H1 (cell line): ENCODE measurements at regions not wholly inside any gene's neighbourhood (a gene's known extent, or its start where the extent isn't known, plus 50 kb on each side); places are given as distances from the start of the nearest gene placed in this dataset.
A peak's percentile ranks its signal among the peaks of the same experiment; 100 is the strongest.

ENCODE experiments used
- CTCF ChIA-PET: fragments of 300-600 bp; sonication (Branson Sonifier 250); formaldehyde crosslinking; loops from one replicate; lab custom pipeline; 2021; ENCODE audit not compliant: partially characterized antibody; lab: Charles Lee
- POLR2A ChIA-PET: fragments of 300-600 bp; sonication (Branson Sonifier 250); formaldehyde crosslinking; loops from one replicate; lab custom pipeline; 2021; ENCODE audit warnings: inconsistent platforms; ENCODE audit not compliant: partially characterized antibody; lab: Charles Lee
- DNase-seq, 2 experiments: peaks; one replicate each; pipeline versions ENCODE4 v3.0.0 to v3.0.0-alpha.2; 2010 to 2022; ENCODE audit warnings: low spot score in 2 of 2, low read depth in 1 of 2, mixed read lengths in 1 of 2
- FAIRE-seq: peaks from 2 replicates; lab custom pipeline; 2011; peaks lifted over from hg19 to GRCh38; lab: Jason Lieb, UNC
- H2AFZ ChIP-seq: 2 replicates; pipeline ENCODE4 v1.8.1; 2012; ENCODE audit warnings: low read length, inconsistent platforms
- H2AK5ac ChIP-seq: 2 replicates; pipeline ENCODE4 v1.6.1; 2013; ENCODE audit warnings: low read depth, low read length
- H2BK120ac ChIP-seq: replicated peaks from 2 replicates; pipeline ENCODE3; 2013; ENCODE audit warnings: low read depth, low read length, inconsistent platforms
- H2BK12ac ChIP-seq: 2 replicates; pipeline ENCODE4 v1.6.1; 2013; ENCODE audit warnings: low read depth, low read length
- H2BK15ac ChIP-seq: 2 replicates; pipeline ENCODE4 v1.6.1; 2013; ENCODE audit warnings: low read length
- H2BK20ac ChIP-seq: 2 replicates; pipeline ENCODE4 v1.6.1; 2013; ENCODE audit warnings: low read length
- H2BK5ac ChIP-seq: 2 replicates; pipeline ENCODE4 v1.6.1; 2013; ENCODE audit warnings: low read depth, low read length
- H3K14ac ChIP-seq: 2 replicates; pipeline ENCODE4 v1.6.1; 2013; ENCODE audit warnings: inconsistent platforms; ENCODE audit not compliant: insufficient read length
- H3K18ac ChIP-seq: 2 replicates; pipeline ENCODE4 v1.6.1; 2013; ENCODE audit warnings: low read length; ENCODE audit errors: extremely low read depth
- H3K23ac ChIP-seq: 2 replicates; pipeline ENCODE4 v1.6.1; 2013; ENCODE audit warnings: inconsistent platforms; ENCODE audit not compliant: insufficient read length
- H3K23me2 ChIP-seq: 2 replicates; pipeline ENCODE4 v1.6.1; 2013; ENCODE audit warnings: low read depth, low read length
- H3K27ac ChIP-seq: 2 replicates; pipeline ENCODE4 v1.6.1; 2011; ENCODE audit warnings: low read depth, low read length, inconsistent platforms
- H3K27me3 ChIP-seq, 4 experiments: replicated peaks in 1 of 4; 1 replicate in 1 of 4; 2 replicates in 3 of 4; pipeline versions ENCODE4 v1.6.1 to v1.8.1; 2011 to 2013; ENCODE audit warnings: low read length in 3 of 4, mild to moderate bottlenecking in 3 of 4, inconsistent platforms in 2 of 4, mixed read lengths in 2 of 4, moderate library complexity in 1 of 4; ENCODE audit not compliant: control insufficient read depth in 3 of 4, insufficient read depth in 3 of 4; ENCODE audit errors: extremely low read depth in 1 of 4
- H3K36me3 ChIP-seq, 4 experiments: 2 replicates each; pipeline versions ENCODE4 v1.6.1 to v1.8.1; 2011 to 2013; ENCODE audit warnings: mild to moderate bottlenecking in 4 of 4, low read length in 3 of 4, moderate library complexity in 2 of 4, control low read depth in 1 of 4, inconsistent platforms in 1 of 4; ENCODE audit not compliant: insufficient read depth in 4 of 4, control insufficient read depth in 2 of 4
- H3K4ac ChIP-seq: replicated peaks from 2 replicates; pipeline ENCODE3; 2013; ENCODE audit warnings: low read length, low read depth, mixed read lengths, inconsistent platforms; ENCODE audit not compliant: insufficient read length
- H3K4me1 ChIP-seq, 4 experiments: replicated peaks in 1 of 4; 1 replicate in 1 of 4; 2 replicates in 3 of 4; pipeline versions ENCODE4 v1.6.1 to v1.8.1; 2011 to 2013; ENCODE audit warnings: low read length in 3 of 4, inconsistent platforms in 2 of 4, mixed read lengths in 1 of 4; ENCODE audit not compliant: insufficient read depth in 4 of 4, control insufficient read depth in 3 of 4
- H3K4me2 ChIP-seq, 2 experiments: 2 replicates each; pipeline versions ENCODE4 v1.6.1 to v1.8.1; 2011 to 2013; ENCODE audit warnings: low read depth in 2 of 2, low read length in 2 of 2, control low read depth in 1 of 2, inconsistent platforms in 1 of 2, mild to moderate bottlenecking in 1 of 2; ENCODE audit not compliant: insufficient read depth in 1 of 2
- H3K4me3 ChIP-seq, 4 experiments: fragments of 200-600, 300-600 bp in 1 of 4; sonication (generic), shearing (Covaris generic), sonication (Bioruptor Twin) in 1 of 4; 2 replicates each; pipeline versions ENCODE4 v1.5.1 to v1.8.1; 2011 to 2016; ENCODE audit warnings: low read length in 4 of 4, low read depth in 3 of 4, control low read depth in 2 of 4, inconsistent platforms in 2 of 4, mild to moderate bottlenecking in 2 of 4, mixed read lengths in 1 of 4, moderate library complexity in 1 of 4; ENCODE audit not compliant: insufficient read depth in 2 of 4; ENCODE audit errors: extremely low read depth in 1 of 4
- H3K56ac ChIP-seq: replicated peaks from 2 replicates; pipeline ENCODE3; 2013; ENCODE audit warnings: low read depth, mild to moderate bottlenecking, mixed read lengths, low read length, inconsistent platforms; ENCODE audit not compliant: insufficient read length
- H3K79me1 ChIP-seq: 2 replicates; pipeline ENCODE4 v1.6.1; 2013; ENCODE audit warnings: low read depth, low read length, control low read depth
- H3K79me2 ChIP-seq, 2 experiments: 2 replicates each; pipeline versions ENCODE4 v1.6.1 to v1.8.1; 2012 to 2013; ENCODE audit warnings: low read length in 2 of 2, mild to moderate bottlenecking in 2 of 2, inconsistent platforms in 1 of 2; ENCODE audit not compliant: insufficient read depth in 2 of 2, control insufficient read depth in 1 of 2
- H3K9ac ChIP-seq, 4 experiments: replicated peaks in 1 of 4; 1 replicate in 1 of 4; 2 replicates in 3 of 4; pipeline versions ENCODE4 v1.6.1 to v1.8.1; 2011 to 2013; ENCODE audit warnings: low read depth in 3 of 4, low read length in 3 of 4, control low read depth in 2 of 4, mild to moderate bottlenecking in 2 of 4, moderate library complexity in 2 of 4, inconsistent platforms in 1 of 4; ENCODE audit errors: extremely low read depth in 1 of 4
- H3K9me3 ChIP-seq, 2 experiments: 2 replicates each; pipeline versions ENCODE4 v1.6.1 to v1.8.1; 2012 to 2013; ENCODE audit warnings: mild to moderate bottlenecking in 2 of 2, moderate library complexity in 2 of 2, control low read depth in 1 of 2, inconsistent platforms in 1 of 2, low read depth in 1 of 2, low read length in 1 of 2, mixed read lengths in 1 of 2; ENCODE audit not compliant: insufficient read depth in 2 of 2
- H4K20me1 ChIP-seq, 2 experiments: replicated peaks in 1 of 2; 2 replicates each; pipeline versions ENCODE3 to v1.8.1; 2011 to 2013; ENCODE audit warnings: inconsistent platforms in 2 of 2, low read length in 2 of 2, mild to moderate bottlenecking in 1 of 2; ENCODE audit not compliant: insufficient read depth in 2 of 2, control insufficient read depth in 1 of 2
- H4K5ac ChIP-seq: 2 replicates; pipeline ENCODE4 v1.6.1; 2013; ENCODE audit warnings: low read length, low read depth, mixed read lengths, inconsistent platforms; ENCODE audit not compliant: insufficient read length
- H4K8ac ChIP-seq: 2 replicates; pipeline ENCODE4 v1.8.0; 2013; ENCODE audit warnings: mild to moderate bottlenecking, moderate library complexity, low read length, inconsistent platforms; ENCODE audit not compliant: insufficient read depth; ENCODE audit errors: extremely low read depth
- H4K91ac ChIP-seq: replicated peaks from 2 replicates; pipeline ENCODE3; 2013; ENCODE audit warnings: low read length, mixed read lengths, inconsistent platforms; ENCODE audit not compliant: insufficient read length
- BCL11A ChIP-seq, 2 experiments: IDR thresholded peaks; one replicate each; pipeline ENCODE4 v1.6.1; 2011; ENCODE audit warnings: low read depth in 2 of 2, low read length in 2 of 2, mild to moderate bottlenecking in 2 of 2
- CHD1 ChIP-seq: IDR thresholded peaks from 2 replicates; pipeline ENCODE4 v1.6.1; 2012; ENCODE audit warnings: low read depth, low read length, improper control_type of control experiment
- HDAC2 ChIP-seq, 2 experiments: fragments of 300-600 bp in 1 of 2; sonication (generic) in 1 of 2; IDR thresholded peaks; 2 replicates each; pipeline ENCODE4 v1.6.1; 2011 to 2012; ENCODE audit warnings: low read depth in 2 of 2, low read length in 2 of 2, mild to moderate bottlenecking in 2 of 2, moderate library complexity in 2 of 2, borderline replicate concordance in 1 of 2, inconsistent platforms in 1 of 2
- POLR2A ChIP-seq, 2 experiments: IDR thresholded peaks; 1 replicate in 1 of 2; 2 replicates in 1 of 2; pipeline ENCODE4 v1.6.1; 2011; ENCODE audit warnings: low read depth in 2 of 2, low read length in 2 of 2, mild to moderate bottlenecking in 2 of 2; ENCODE audit errors: control extremely low read depth in 1 of 2
- POLR2AphosphoS5 ChIP-seq: IDR thresholded peaks from 2 replicates; pipeline ENCODE4 v1.6.1; 2011; ENCODE audit warnings: low read depth, low read length
- RFX5 ChIP-seq: IDR thresholded peaks from 2 replicates; pipeline ENCODE4 v1.6.1; 2011; ENCODE audit warnings: low read depth, low read length, improper control_type of control experiment, borderline replicate concordance
- WGBS, 2 experiments: shearing (Covaris generic) in 1 of 2; methylation state at CpG; one replicate each; pipeline versions ENCODE4 v1.1.6 to v1.1.7; 2013 to 2015; ENCODE audit warnings: low lambda C conversion rate in 2 of 2, mixed read lengths in 2 of 2, inconsistent platforms in 1 of 2, low coverage in 1 of 2, missing lambda C conversion rate in 1 of 2; ENCODE audit not compliant: insufficient replicate concordance in 2 of 2, insufficient coverage in 1 of 2, insufficient read length in 1 of 2; ENCODE audit errors: extremely low coverage in 1 of 2, missing lambda C conversion rate in 1 of 2; 5-methylcytosine and 5-hydroxymethylcytosine counted together
- TF ChIP-seq, protein P1 (sequence below): IDR thresholded peaks from 2 replicates; pipeline ENCODE4 v1.6.1; 2012; ENCODE audit warnings: inconsistent platforms

DNA sequence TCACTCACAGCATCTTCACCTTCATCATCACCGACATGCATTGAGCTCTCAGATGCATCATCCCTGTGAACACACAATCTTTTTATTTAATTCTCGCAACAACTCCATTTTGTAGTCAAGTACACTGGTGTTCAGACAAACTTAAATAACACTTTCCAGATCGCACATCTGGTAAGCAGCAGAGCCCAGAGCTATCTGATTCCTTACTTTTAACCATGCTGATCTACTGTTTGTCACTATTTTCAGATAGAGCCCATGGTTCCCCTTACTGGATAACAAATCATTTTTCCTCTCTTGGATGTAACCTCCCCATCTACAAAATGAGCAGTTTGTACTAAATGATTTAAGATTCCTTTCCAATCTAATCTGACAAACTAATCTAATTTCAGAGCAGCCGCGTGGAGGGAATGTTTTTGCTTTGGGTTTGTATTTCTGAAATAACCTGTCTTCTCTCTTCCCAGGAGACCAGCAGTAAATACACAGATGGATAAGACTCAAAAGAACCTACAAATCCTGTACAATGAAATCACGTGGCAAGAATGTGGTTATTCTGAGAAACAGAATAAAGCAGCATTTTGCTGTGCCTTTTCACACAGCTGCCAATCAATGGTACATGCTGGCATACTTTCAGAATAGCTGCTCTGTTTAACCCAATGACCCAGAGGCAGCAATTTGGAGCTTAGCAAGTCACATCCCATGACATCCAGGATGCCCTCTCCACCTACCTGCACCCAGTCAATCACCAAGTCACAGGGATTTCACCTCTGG is 72.9 kb upstream of the CCL2 start:
- no peaks in the 10 kb centered on the region for H3K79me1 ChIP-seq
- TF ChIP-seq, protein P1, sequence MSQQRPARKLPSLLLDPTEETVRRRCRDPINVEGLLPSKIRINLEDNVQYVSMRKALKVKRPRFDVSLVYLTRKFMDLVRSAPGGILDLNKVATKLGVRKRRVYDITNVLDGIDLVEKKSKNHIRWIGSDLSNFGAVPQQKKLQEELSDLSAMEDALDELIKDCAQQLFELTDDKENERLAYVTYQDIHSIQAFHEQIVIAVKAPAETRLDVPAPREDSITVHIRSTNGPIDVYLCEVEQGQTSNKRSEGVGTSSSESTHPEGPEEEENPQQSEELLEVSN: no peak
- TF ChIP-seq CHD1: no peak
- TF ChIP-seq BCL11A (IDR thresholded peaks at IDR 0.05; ENCODE audit: low read depth in 2 of 2, low read length in 2 of 2): no peak
- no peak for TF ChIP-seq POLR2AphosphoS5
- no peak for TF ChIP-seq RFX5
- TF ChIP-seq HDAC2 (IDR thresholded peaks at IDR 0.05; ENCODE audit: borderline replicate concordance in 1 of 2, low read depth in 2 of 2, low read length in 2 of 2): no peak
- no peak for TF ChIP-seq POLR2A (IDR thresholded peaks at IDR 0.05; ENCODE audit: control extremely low read depth in 1 of 2, low read depth in 2 of 2, low read length in 2 of 2)
- TF ChIP-seq, all 59 proteins: peak for 0
- no peak for FAIRE-seq
- no peaks in the 10 kb centered on the region for H3K79me2 ChIP-seq
- H2BK120ac ChIP-seq: no peak overlapping the region
- POLR2A ChIA-PET: interaction anchor here (0.5 to 0.7 kb wide), 2 partner anchors 24 to 160 kb away, joined by 3 read pairs; no protein-coding TSS in a partner anchor
- no peak overlapping the region for H4K8ac ChIP-seq
- H2AK5ac ChIP-seq: no peak overlapping the region
- H3K9ac ChIP-seq: no peak overlapping the region
- no peak overlapping the region for H4K91ac ChIP-seq
- H2BK15ac ChIP-seq: 0 out of 2 replicates have a peak overlapping the region, but pooled peaks have one; percentile 23
- H3K27ac ChIP-seq: no peak overlapping the region
- H3K4me1 ChIP-seq: peaks cover 0 to 13% (median 6%) of the 10 kb centered on the region in 4 experiments; a peak in 4 of 7 replicates
- H2BK20ac ChIP-seq: no peak overlapping the region
- H3K14ac ChIP-seq: no peak overlapping the region
- no peaks in the 10 kb centered on the region for H3K9me3 ChIP-seq
- no peak overlapping the region for H3K4me3 ChIP-seq
- H2BK12ac ChIP-seq: no peak overlapping the region
- H2AFZ ChIP-seq: no peak overlapping the region
- H4K5ac ChIP-seq: no peak overlapping the region
- no peaks in the 10 kb centered on the region for H3K23me2 ChIP-seq
- H2BK5ac ChIP-seq: no peak overlapping the region
- CTCF ChIA-PET: interaction anchor here (0.8 to 1.7 kb wide), 5 partner anchors 10 to 180 kb away, joined by 3 to 11 read pairs (median 3); partner anchors contain the start of gene CCL1
- H3K36me3 ChIP-seq: no peaks in the 10 kb centered on the region
- H3K4ac ChIP-seq: no peak overlapping the region
- WGBS, 2 experiments: 91% methylated on average over 6 of the region's 6 CpGs; no CpG with 5 or more reads in 1 of the 2 experiments
- H3K18ac ChIP-seq: no peak overlapping the region
- no peak overlapping the region for H3K4me2 ChIP-seq
- no peak overlapping the region for H3K56ac ChIP-seq
- H3K27me3 ChIP-seq: no peaks in the 10 kb centered on the region
- no peak for DNase-seq
- no peaks in the 10 kb centered on the region for H4K20me1 ChIP-seq
- H3K23ac ChIP-seq: no peak overlapping the region
